ENCODE measurements at regions not wholly inside any gene's neighbourhood (a gene's known extent, or its start where the extent isn't known, plus 50 kb on each side); places are given as distances from the start of the nearest gene placed in this dataset.
"Not testable (repeated sequence)": the region's sequence is repeated elsewhere in the genome, so short reads cannot be mapped to it uniquely, and the experiment has no call there.

DNA sequence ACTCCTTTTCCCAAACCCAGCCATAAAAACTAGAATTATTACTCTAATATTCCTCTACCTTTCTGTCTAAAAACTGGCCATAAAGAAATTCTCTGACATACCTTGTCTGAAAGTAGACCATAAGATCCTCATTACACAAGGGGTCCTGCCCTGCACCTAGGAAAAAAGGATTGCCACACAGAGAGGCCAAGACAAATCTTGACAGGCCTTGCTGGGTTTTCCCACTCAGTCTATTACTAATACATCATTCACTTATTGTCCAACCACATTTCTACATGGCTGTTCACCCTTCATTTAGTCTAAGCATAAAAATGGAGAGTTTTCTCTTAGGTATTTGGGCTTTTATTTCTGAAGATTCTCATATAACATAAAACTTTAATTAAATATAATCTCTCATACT lies 319.8 kb downstream of the PCDH20 start:
- Histone ChIP-seq H3K4me3 (ENCODE audit: low read depth, low read length) (no peak overlapping the region), H3K9ac (ENCODE audit: low read depth, low read length) (no peak overlapping the region), H3K4me1 (ENCODE audit: control insufficient read depth, insufficient read depth, low read length) (peaks cover 16% of the 10 kb centered on the region), H3K27ac (ENCODE audit: low read depth, low read length) (no peak overlapping the region), H3K36me3 (ENCODE audit: control insufficient read depth, insufficient read depth, low read length) (no peaks in the 10 kb centered on the region), H3K9me3 (ENCODE audit: control insufficient read depth, insufficient read depth, low read length) (no peaks in the 10 kb centered on the region), H3K27me3 (ENCODE audit: control insufficient read depth, insufficient read depth, low read length) (no peaks in the 10 kb centered on the region)

DNA sequence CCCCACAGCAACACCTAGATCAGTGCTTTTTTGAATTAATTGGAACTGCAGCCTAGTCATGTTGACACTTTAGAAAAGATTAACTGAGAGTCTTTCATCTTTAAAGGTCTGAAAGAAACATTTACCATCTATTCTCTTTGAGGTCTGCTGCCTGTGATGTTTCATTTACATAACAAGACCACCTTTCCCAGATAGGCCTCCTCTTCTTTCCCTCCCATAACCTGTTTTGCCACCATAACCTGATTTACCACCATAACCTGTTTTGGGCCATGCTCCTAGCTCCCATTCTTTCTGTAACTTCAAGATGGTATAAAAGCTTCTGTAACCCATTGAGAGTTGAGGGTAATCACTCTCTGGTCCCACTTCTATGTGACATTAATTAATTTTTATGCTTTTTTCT lies 320.8 kb downstream of the PCDH20 start:
- Histone ChIP-seq H3K27ac (ENCODE audit: low read depth, low read length) (peak overlapping the region; percentile 78), H3K9ac (ENCODE audit: low read depth, low read length) (no peak overlapping the region), H3K36me3 (ENCODE audit: control insufficient read depth, insufficient read depth, low read length) (no peaks in the 10 kb centered on the region), H3K4me3 (ENCODE audit: low read depth, low read length) (no peak overlapping the region), H3K27me3 (ENCODE audit: control insufficient read depth, insufficient read depth, low read length) (no peaks in the 10 kb centered on the region), H3K4me1 (ENCODE audit: control insufficient read depth, insufficient read depth, low read length) (peaks cover 16% of the 10 kb centered on the region), H3K9me3 (ENCODE audit: control insufficient read depth, insufficient read depth, low read length) (no peaks in the 10 kb centered on the region)

DNA sequence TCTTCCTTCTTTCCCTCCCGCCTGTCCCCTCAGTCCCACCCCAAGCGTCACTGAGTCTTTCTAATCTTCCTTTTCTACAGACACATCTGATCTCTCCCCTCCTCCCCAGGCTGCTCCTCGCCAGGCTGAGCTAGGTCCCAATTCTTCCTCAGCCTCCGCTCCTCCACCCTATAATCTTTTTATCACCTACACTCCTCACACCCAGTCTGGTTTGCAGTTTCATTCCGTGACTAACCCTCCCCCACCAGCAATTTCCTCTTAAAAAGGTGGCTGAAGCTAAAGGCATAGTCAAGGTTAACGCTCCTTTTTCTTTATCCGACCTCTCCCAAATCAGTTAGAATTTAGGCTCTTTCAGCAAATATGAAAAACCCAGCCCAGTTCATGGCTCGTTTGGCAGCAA lies 325.8 kb downstream of the PCDH20 start:
- not testable (repeated sequence) for H3K4me3 ChIP-seq (ENCODE audit: low read depth, low read length); H3K9ac ChIP-seq (ENCODE audit: low read depth, low read length); H3K9me3 ChIP-seq (ENCODE audit: control insufficient read depth, insufficient read depth, low read length); H3K36me3 ChIP-seq (ENCODE audit: control insufficient read depth, insufficient read depth, low read length); H3K27ac ChIP-seq (ENCODE audit: low read depth, low read length); H3K27me3 ChIP-seq (ENCODE audit: control insufficient read depth, insufficient read depth, low read length)
- H3K4me1 ChIP-seq (ENCODE audit: control insufficient read depth, insufficient read depth, low read length): peaks cover 19% of the 10 kb centered on the region

DNA sequence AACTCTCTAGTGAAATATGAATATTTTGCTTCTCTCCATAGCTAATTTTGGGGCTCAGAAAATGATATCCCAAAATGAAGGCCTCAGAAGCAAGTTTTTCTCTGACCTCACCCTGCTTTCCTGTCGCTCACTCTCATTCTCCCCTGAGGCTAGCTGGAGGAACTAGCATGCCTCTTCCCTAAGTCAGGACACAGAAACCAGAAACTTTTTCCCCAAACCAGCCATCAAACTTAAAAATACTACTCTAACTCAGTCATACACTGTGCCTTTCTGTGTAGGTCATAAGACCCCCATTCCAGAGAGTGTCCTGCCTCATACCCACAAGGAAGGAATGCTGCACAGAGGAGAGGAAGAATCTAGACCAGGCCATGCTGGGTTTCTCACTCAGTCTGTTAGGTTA lies 329.6 kb downstream of the PCDH20 start:
- H3K27me3 ChIP-seq (ENCODE audit: control insufficient read depth, insufficient read depth, low read length): no peaks in the 10 kb centered on the region
- no peaks in the 10 kb centered on the region for H3K36me3 ChIP-seq (ENCODE audit: control insufficient read depth, insufficient read depth, low read length)
- H3K9me3 ChIP-seq (ENCODE audit: control insufficient read depth, insufficient read depth, low read length): peaks cover 3% of the 10 kb centered on the region; the same call in 1 of the 2 replicates
- no peak overlapping the region for H3K4me3 ChIP-seq (ENCODE audit: low read depth, low read length)
- H3K9ac ChIP-seq (ENCODE audit: low read depth, low read length): no peak overlapping the region
- H3K4me1 ChIP-seq (ENCODE audit: control insufficient read depth, insufficient read depth, low read length): peaks cover 13% of the 10 kb centered on the region
- no peak overlapping the region for H3K27ac ChIP-seq (ENCODE audit: low read depth, low read length)

DNA sequence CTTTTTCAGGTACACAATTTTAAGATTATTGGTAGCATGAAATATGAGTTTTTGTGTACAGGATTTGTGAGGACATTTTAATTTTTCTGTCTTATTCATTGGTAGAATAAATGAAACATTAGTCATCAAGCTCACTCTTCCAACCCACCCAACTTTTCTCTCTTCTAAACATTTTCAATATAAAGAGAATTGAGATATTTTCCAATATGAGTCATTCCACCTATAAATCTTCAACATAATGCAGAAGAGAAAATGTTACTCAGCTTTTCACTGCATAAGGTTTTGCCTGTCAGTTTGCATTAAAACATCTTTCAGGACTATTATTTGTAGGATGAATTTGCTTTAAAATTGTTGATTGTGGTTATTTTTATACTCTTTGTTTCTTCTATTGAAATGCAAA lies 330.7 kb downstream of the PCDH20 start:
- Histone ChIP-seq H3K4me3 (ENCODE audit: low read depth, low read length) (no peak overlapping the region), H3K9me3 (ENCODE audit: control insufficient read depth, insufficient read depth, low read length) (peaks cover 3% of the 10 kb centered on the region; the same call in 1 of the 2 replicates), H3K27me3 (ENCODE audit: control insufficient read depth, insufficient read depth, low read length) (no peaks in the 10 kb centered on the region), H3K4me1 (ENCODE audit: control insufficient read depth, insufficient read depth, low read length) (peaks cover 13% of the 10 kb centered on the region), H3K9ac (ENCODE audit: low read depth, low read length) (no peak overlapping the region), H3K27ac (ENCODE audit: low read depth, low read length) (peak overlapping the region; percentile 32), H3K36me3 (ENCODE audit: control insufficient read depth, insufficient read depth, low read length) (no peaks in the 10 kb centered on the region)

DNA sequence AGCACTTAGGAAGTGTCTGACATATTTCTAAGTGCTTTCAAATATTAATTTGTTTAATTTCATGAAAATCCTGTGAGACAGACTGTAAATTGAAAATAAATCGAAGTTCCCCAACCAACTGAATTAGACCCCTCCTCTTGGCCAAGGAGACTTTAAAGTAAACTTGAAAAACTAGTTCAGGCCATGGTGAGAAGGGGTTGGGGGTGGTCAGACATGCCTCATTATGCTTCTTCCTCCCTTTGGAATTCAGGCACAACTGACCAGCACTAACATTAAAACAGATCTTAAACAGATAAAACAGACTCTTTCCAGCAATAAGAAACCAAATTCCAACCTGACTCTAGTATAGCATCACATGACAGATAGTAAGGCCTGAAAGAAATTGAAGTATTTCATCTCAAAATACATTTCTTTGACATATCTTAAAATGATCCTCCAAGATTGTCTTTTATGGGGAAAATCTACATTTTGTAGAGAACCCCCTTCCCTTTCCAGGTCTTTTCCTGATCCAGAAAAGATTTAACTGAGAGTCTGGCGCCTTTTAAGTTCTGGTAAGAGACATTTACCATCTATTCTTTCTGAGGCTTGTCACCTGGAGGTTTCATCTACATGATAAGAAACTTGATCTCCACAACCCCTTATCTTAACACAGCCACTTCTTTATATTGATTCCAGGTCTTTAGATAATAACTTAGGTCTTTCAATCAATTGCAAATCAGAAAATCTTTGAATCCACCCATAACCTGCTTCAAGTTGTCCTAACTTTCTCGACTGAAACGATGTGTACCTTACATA lies 336.5 kb downstream of the PCDH20 start:
- Histone ChIP-seq H3K27me3 (ENCODE audit: control insufficient read depth, insufficient read depth, low read length) (no peaks in the 10 kb centered on the region), H3K9me3 (ENCODE audit: control insufficient read depth, insufficient read depth, low read length) (no peaks in the 10 kb centered on the region; the same call in 1 of the 2 replicates), H3K4me1 (ENCODE audit: control insufficient read depth, insufficient read depth, low read length) (peaks cover 14% of the 10 kb centered on the region), H3K27ac (ENCODE audit: low read depth, low read length) (no peak overlapping the region), H3K36me3 (ENCODE audit: control insufficient read depth, insufficient read depth, low read length) (no peaks in the 10 kb centered on the region), H3K4me3 (ENCODE audit: low read depth, low read length) (no peak overlapping the region; the same call in 1 of the 2 replicates), H3K9ac (ENCODE audit: low read depth, low read length) (no peak overlapping the region)

DNA sequence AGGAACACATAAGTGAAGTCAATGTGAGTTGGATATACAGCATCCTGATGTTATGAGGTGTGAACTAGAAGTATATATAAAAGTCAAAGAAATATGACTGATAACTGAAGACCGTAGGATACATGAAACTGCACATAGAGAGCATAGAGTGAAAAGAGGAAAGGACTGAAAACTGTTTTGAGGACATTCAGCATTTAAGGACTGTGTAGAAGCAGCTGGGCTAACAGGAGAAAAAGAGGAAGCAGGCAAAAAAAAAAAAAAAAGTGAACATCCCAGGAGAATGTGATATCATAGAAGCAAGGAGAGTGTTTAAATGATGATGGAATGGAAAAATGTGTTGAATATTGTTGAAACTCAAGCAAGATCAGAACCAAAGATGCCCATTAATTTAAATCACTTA lies 363.5 kb downstream of the PCDH20 start:
- no peak overlapping the region for H3K27ac ChIP-seq (ENCODE audit: low read depth, low read length)
- no peaks in the 10 kb centered on the region for H3K36me3 ChIP-seq (ENCODE audit: control insufficient read depth, insufficient read depth, low read length)
- H3K4me3 ChIP-seq (ENCODE audit: low read depth, low read length): no peak overlapping the region
- H3K9me3 ChIP-seq (ENCODE audit: control insufficient read depth, insufficient read depth, low read length): no peaks in the 10 kb centered on the region
- no peak overlapping the region for H3K9ac ChIP-seq (ENCODE audit: low read depth, low read length)
- 0 out of 2 replicates have a peak, but pooled peaks cover 1% of the 10 kb centered on the region for H3K4me1 ChIP-seq (ENCODE audit: control insufficient read depth, insufficient read depth, low read length)
- no peaks in the 10 kb centered on the region for H3K27me3 ChIP-seq (ENCODE audit: control insufficient read depth, insufficient read depth, low read length)

DNA sequence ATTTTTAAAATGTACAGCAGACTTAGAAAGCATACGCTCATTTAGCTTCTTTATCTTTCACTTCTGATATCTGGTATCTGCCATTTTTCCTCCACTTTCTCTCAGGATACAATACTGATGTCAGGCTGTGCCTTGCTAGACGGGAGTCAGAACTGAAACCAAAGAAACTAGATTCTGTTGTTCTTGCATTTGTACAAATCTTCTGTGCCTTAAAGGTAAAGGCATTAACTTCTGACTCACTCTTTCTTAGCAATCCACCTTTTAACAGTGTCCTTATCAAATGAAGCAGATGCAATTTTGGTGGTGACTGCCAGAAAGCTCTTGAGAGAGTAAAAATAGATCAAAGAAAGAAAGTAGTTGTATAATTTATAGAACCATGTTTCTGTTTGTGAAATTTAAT lies 370.4 kb downstream of the PCDH20 start:
- Histone ChIP-seq H3K4me1 (ENCODE audit: control insufficient read depth, insufficient read depth, low read length) (peaks cover 11% of the 10 kb centered on the region; the same call in 1 of the 2 replicates), H3K27me3 (ENCODE audit: control insufficient read depth, insufficient read depth, low read length) (no peaks in the 10 kb centered on the region), H3K36me3 (ENCODE audit: control insufficient read depth, insufficient read depth, low read length) (no peaks in the 10 kb centered on the region), H3K4me3 (ENCODE audit: low read depth, low read length) (no peak overlapping the region), H3K9me3 (ENCODE audit: control insufficient read depth, insufficient read depth, low read length) (no peaks in the 10 kb centered on the region), H3K27ac (ENCODE audit: low read depth, low read length) (no peak overlapping the region), H3K9ac (ENCODE audit: low read depth, low read length) (no peak overlapping the region)

DNA sequence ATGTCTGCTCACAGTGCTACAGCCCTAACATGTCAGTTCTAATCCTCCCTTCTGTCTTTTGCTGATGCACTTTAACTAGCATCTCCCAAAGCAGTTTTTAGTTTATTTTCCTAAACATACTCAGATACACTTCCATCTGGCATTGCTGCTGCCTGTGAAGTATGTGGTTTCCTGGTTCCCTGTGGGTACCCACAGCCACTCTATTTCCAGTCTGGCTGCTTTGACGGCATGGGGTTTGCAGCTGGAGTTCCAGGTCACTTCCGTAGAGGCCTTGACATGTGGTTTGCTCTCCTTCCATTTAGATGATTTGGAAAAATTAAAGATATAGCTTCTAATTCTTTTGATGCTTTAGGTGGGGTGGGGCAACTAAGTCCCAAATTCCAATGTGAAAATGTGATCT lies 375.5 kb downstream of the PCDH20 start:
- no peak overlapping the region for H3K4me3 ChIP-seq (ENCODE audit: low read depth, low read length)
- no peaks in the 10 kb centered on the region for H3K9me3 ChIP-seq (ENCODE audit: control insufficient read depth, insufficient read depth, low read length)
- H3K27ac ChIP-seq (ENCODE audit: low read depth, low read length): no peak overlapping the region
- H3K4me1 ChIP-seq (ENCODE audit: control insufficient read depth, insufficient read depth, low read length): peaks cover 11% of the 10 kb centered on the region; the same call in 1 of the 2 replicates
- H3K9ac ChIP-seq (ENCODE audit: low read depth, low read length): no peak overlapping the region
- H3K27me3 ChIP-seq (ENCODE audit: control insufficient read depth, insufficient read depth, low read length): no peaks in the 10 kb centered on the region
- H3K36me3 ChIP-seq (ENCODE audit: control insufficient read depth, insufficient read depth, low read length): no peaks in the 10 kb centered on the region

DNA sequence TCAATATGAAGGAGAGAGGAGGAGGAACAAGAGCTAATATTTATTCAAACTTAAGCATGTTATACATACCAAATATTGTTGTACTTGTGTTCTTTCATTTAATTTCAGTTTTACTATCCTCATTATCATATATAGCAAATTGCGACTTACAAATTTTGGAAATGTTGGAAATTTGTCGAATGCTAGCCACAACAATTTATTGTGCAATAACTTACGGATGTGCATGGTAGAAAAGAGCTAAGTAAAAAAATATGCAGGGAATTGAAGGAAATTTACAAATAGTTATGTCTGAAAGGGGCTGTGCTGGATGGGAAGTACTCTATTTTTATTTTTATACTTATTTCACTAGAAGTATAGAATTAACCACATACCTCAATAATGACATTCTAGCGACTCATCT lies 376.3 kb downstream of the PCDH20 start:
- Histone ChIP-seq H3K27ac (ENCODE audit: low read depth, low read length) (no peak overlapping the region), H3K36me3 (ENCODE audit: control insufficient read depth, insufficient read depth, low read length) (no peaks in the 10 kb centered on the region), H3K9me3 (ENCODE audit: control insufficient read depth, insufficient read depth, low read length) (no peaks in the 10 kb centered on the region), H3K9ac (ENCODE audit: low read depth, low read length) (no peak overlapping the region), H3K27me3 (ENCODE audit: control insufficient read depth, insufficient read depth, low read length) (no peaks in the 10 kb centered on the region), H3K4me3 (ENCODE audit: low read depth, low read length) (no peak overlapping the region), H3K4me1 (ENCODE audit: control insufficient read depth, insufficient read depth, low read length) (peaks cover 7% of the 10 kb centered on the region; the same call in 1 of the 2 replicates)

DNA sequence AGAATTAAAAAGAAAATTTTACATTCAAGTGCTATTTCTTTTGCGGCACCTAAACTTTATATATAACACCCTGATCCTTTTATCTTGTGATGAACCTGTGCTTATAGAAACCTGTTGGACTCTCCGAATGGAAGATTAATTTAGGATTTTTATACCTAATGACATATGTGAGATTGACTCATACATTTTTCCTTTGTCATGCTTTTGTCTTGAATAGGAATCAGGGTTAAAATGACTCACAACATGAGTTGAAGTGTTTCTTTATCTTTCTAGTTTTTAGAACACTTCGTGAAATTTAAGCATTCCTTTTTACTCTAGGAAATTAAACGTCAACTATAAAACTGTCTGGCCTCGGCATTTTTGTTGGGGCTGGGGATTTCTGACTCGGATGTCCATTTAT lies 378.9 kb downstream of the PCDH20 start:
- Histone ChIP-seq H3K9me3 (ENCODE audit: control insufficient read depth, insufficient read depth, low read length) (no peaks in the 10 kb centered on the region), H3K9ac (ENCODE audit: low read depth, low read length) (no peak overlapping the region), H3K27ac (ENCODE audit: low read depth, low read length) (no peak overlapping the region), H3K4me1 (ENCODE audit: control insufficient read depth, insufficient read depth, low read length) (no peaks in the 10 kb centered on the region), H3K27me3 (ENCODE audit: control insufficient read depth, insufficient read depth, low read length) (no peaks in the 10 kb centered on the region), H3K4me3 (ENCODE audit: low read depth, low read length) (no peak overlapping the region), H3K36me3 (ENCODE audit: control insufficient read depth, insufficient read depth, low read length) (no peaks in the 10 kb centered on the region)

All from HUES48 (cell line).